CMK (cell line): ENCODE measurements at regions not wholly inside any gene's neighbourhood (a gene's known extent, or its start where the extent isn't known, plus 50 kb on each side); places are given as distances from the start of the nearest gene placed in this dataset.

Source experiments
- DNase-seq: peaks from one replicate; pipeline ENCODE4 v3.0.0-alpha.2; 2010; ENCODE audit warnings: low read depth

GRCh38 chr22:49481659-49482399 lies 345.8 kb downstream of the BRD1 start:
- DNase-seq: no peak

- no peak for DNase-seq
Observed at GRCh38 chr22:49480896-49481658, 346.6 kb downstream of the BRD1 start.

- DNase-seq: no peak
Observed at GRCh38 chr22:49480331-49480730, 347.3 kb downstream of the BRD1 start.

GRCh38 chr22:49479566-49479965 lies 348.1 kb downstream of the BRD1 start:
- DNase-seq: no peak

GRCh38 chr22:49476800-49477400 lies 350.8 kb downstream of the BRD1 start:
- DNase-seq: no peak

- DNase-seq: no peak
Observed at GRCh38 chr22:49476176-49476575, 351.5 kb downstream of the BRD1 start.

- DNase-seq: no peak
Observed at GRCh38 chr22:49475253-49475652, 352.4 kb downstream of the BRD1 start.

- no peak for DNase-seq
Observed at GRCh38 chr22:49473286-49473685, 354.4 kb downstream of the BRD1 start.

GRCh38 chr22:49470741-49471503 lies 356.8 kb downstream of the BRD1 start:
- no peak for DNase-seq

- no peak for DNase-seq
Observed at GRCh38 chr22:49469896-49470740, 357.6 kb downstream of the BRD1 start.

- DNase-seq: no peak
Observed at GRCh38 chr22:49468487-49469198, 359.0 kb downstream of the BRD1 start.

GRCh38 chr22:49466878-49467595 lies 360.6 kb downstream of the BRD1 start:
- DNase-seq: no peak

GRCh38 chr22:49464037-49464436 lies 363.6 kb downstream of the BRD1 start:
- no peak for DNase-seq

- peak; percentile 71 for DNase-seq
Observed at GRCh38 chr22:49462795-49463194, 364.9 kb downstream of the BRD1 start.

GRCh38 chr22:49462291-49462690 lies 365.4 kb downstream of the BRD1 start:
- DNase-seq: no peak

GRCh38 chr22:49461674-49462073 lies 366.0 kb downstream of the BRD1 start:
- DNase-seq: no peak

GRCh38 chr22:49460592-49461281 lies 366.9 kb downstream of the BRD1 start:
- DNase-seq: no peak

GRCh38 chr22:49460091-49460490 lies 367.6 kb downstream of the BRD1 start:
- DNase-seq: no peak

GRCh38 chr22:49458708-49459099 lies 369.0 kb downstream of the BRD1 start:
- no peak for DNase-seq
